Astrocyte of the cerebellum (primary cell): ENCODE measurements at regions not wholly inside any gene's neighbourhood (a gene's known extent, or its start where the extent isn't known, plus 50 kb on each side); places are given as distances from the start of the nearest gene placed in this dataset.

Experiments
- DNase-seq: peaks from one replicate; pipeline ENCODE4 v3.0.0-alpha.2; 2011; ENCODE audit warnings: low read depth
- H3K4me3 ChIP-seq: 2 replicates; pipeline ENCODE4 v1.5.1; 2011; ENCODE audit warnings: mild to moderate bottlenecking, low read depth, low read length, moderate library complexity
- CTCF ChIP-seq: IDR thresholded peaks from 2 replicates; pipeline ENCODE4 v1.5.1; 2012; ENCODE audit warnings: low read length, low read depth, moderate library complexity, mild to moderate bottlenecking; ENCODE audit errors: missing control alignments
- in situ Hi-C: cut with HindIII; loops from 2 replicates; pipeline ENCODE4 v1.10.0; 2017; ENCODE audit warnings: low sequenced_read_pairs

- in situ Hi-C loops, result no loop called here
- no peak for TF ChIP-seq CTCF
- no peak for DNase-seq
- no peak overlapping the region for H3K4me3 ChIP-seq
Measured at GRCh38 chr6:18562726-18563125, 175.6 kb downstream of the RNF144B start.

GRCh38 chr6:18564775-18565174 is 177.6 kb downstream of the RNF144B start:
- no peak for DNase-seq
- no peak for TF ChIP-seq CTCF
- no peak overlapping the region for H3K4me3 ChIP-seq
- in situ Hi-C loops, result no loop called here

- DNase-seq, result no peak
- H3K4me3 ChIP-seq, result no peak overlapping the region
- TF ChIP-seq CTCF, result no peak
- in situ Hi-C loops, result no loop called here
Measured at GRCh38 chr6:18565231-18565630, 178.1 kb downstream of the RNF144B start.

- no peak overlapping the region for H3K4me3 ChIP-seq
- TF ChIP-seq CTCF, result no peak
- in situ Hi-C loops, result no loop called here
- no peak for DNase-seq
Measured at GRCh38 chr6:18567380-18567779, 180.2 kb downstream of the RNF144B start.

- no peak for TF ChIP-seq CTCF
- in situ Hi-C loops, result loop anchor here (25.0 kb wide), 1 partner anchor 1485 kb away; no protein-coding TSS in a partner anchor
- DNase-seq, result no peak
- H3K4me3 ChIP-seq, result no peak overlapping the region
Measured at GRCh38 chr6:18577491-18577890, 190.3 kb downstream of the RNF144B start.

- TF ChIP-seq CTCF, result no peak
- H3K4me3 ChIP-seq, result no peak overlapping the region
- DNase-seq, result no peak
- in situ Hi-C loops, result loop anchor here (25.0 kb wide), 1 partner anchor 1483 kb away; no protein-coding TSS in a partner anchor
Measured at GRCh38 chr6:18579166-18579565, 192.0 kb downstream of the RNF144B start.

GRCh38 chr6:18579869-18580268 is 192.7 kb downstream of the RNF144B start:
- no peak for DNase-seq
- no peak for TF ChIP-seq CTCF
- in situ Hi-C loops, result loop anchor here (25.0 kb wide), 1 partner anchor 1482 kb away; no protein-coding TSS in a partner anchor
- H3K4me3 ChIP-seq, result no peak overlapping the region
